Muscle of leg (tissue), 3 donors: ENCODE measurements at regions not wholly inside any gene's neighbourhood (a gene's known extent, or its start where the extent isn't known, plus 50 kb on each side); places are given as distances from the start of the nearest gene placed in this dataset.
A peak's percentile ranks its signal among the peaks of the same experiment; 100 is the strongest.
"Not testable (repeated sequence)": the region's sequence is repeated elsewhere in the genome, so short reads cannot be mapped to it uniquely, and the experiment has no call there.

Experiments used
- DNase-seq: peaks from one replicate; pipeline ENCODE4 v3.0.0; 2013
- H3K27ac ChIP-seq: one replicate; pipeline ENCODE4 v1.5.1; 2013; ENCODE audit warnings: mild to moderate bottlenecking, low read length, control low read depth
- H3K27me3 ChIP-seq: one replicate; pipeline ENCODE4 v1.6.1; 2013; ENCODE audit warnings: low read length; ENCODE audit not compliant: control insufficient read depth, insufficient read depth
- H3K36me3 ChIP-seq: one replicate; pipeline ENCODE4 v1.6.1; 2013; ENCODE audit warnings: low read length; ENCODE audit not compliant: control insufficient read depth, insufficient read depth
- H3K4me1 ChIP-seq: one replicate; pipeline ENCODE4 v1.6.1; 2013; ENCODE audit warnings: low read length; ENCODE audit not compliant: control insufficient read depth, insufficient read depth
- H3K4me3 ChIP-seq: one replicate; pipeline ENCODE4 v1.5.1; 2013; ENCODE audit warnings: low read length, control low read depth
- H3K9me3 ChIP-seq: replicated peaks from 2 replicates; pipeline ENCODE4 v1.6.1; 2013; ENCODE audit warnings: low read depth, low read length; ENCODE audit not compliant: control insufficient read depth
- WGBS: methylation state at CpG from one replicate; pipeline ENCODE4 v1.1.5; 2013; ENCODE audit warnings: missing lambda C conversion rate; ENCODE audit not compliant: insufficient coverage; 5-methylcytosine and 5-hydroxymethylcytosine counted together

GRCh38 chr5:72644296-72644695 lies 137.1 kb upstream of the ZNF366 start:
- peaks cover 12% of the 10 kb centered on the region for H3K4me1 ChIP-seq
- no peaks in the 10 kb centered on the region for H3K9me3 ChIP-seq
- H3K4me3 ChIP-seq, result no peak overlapping the region
- no peak for DNase-seq
- H3K27me3 ChIP-seq, result no peaks in the 10 kb centered on the region
- no peaks in the 10 kb centered on the region for H3K36me3 ChIP-seq
- no peak overlapping the region for H3K27ac ChIP-seq
- 67% methylated on average over 1 of the region's 2 CpGs for WGBS

- Histone ChIP-seq H3K4me3 (no peak overlapping the region), H3K36me3 (no peaks in the 10 kb centered on the region), H3K27ac (no peak overlapping the region), H3K4me1 (peaks cover 3% of the 10 kb centered on the region), H3K27me3 (no peaks in the 10 kb centered on the region), H3K9me3 (no peaks in the 10 kb centered on the region)
- DNase-seq, result no peak
- WGBS, result no CpG with 5 or more reads among the region's 2 CpGs
Measured at GRCh38 chr5:72641164-72641563, 134.0 kb upstream of the ZNF366 start.

GRCh38 chr5:72637058-72637457 lies 129.8 kb upstream of the ZNF366 start:
- H3K4me3 ChIP-seq, result no peak overlapping the region
- H3K27me3 ChIP-seq, result no peaks in the 10 kb centered on the region
- DNase-seq, result no peak
- no peaks in the 10 kb centered on the region for H3K36me3 ChIP-seq
- no peak overlapping the region for H3K27ac ChIP-seq
- peaks cover 3% of the 10 kb centered on the region for H3K4me1 ChIP-seq
- H3K9me3 ChIP-seq, result no peaks in the 10 kb centered on the region

- H3K9me3 ChIP-seq, H3K27ac ChIP-seq, H3K27me3 ChIP-seq, H3K4me1 ChIP-seq, H3K36me3 ChIP-seq, DNase-seq, H3K4me3 ChIP-seq: not testable (repeated sequence)
- no CpG with 5 or more reads among the region's 2 CpGs for WGBS
Measured at GRCh38 chr5:72636565-72636964, 129.4 kb upstream of the ZNF366 start.

- no peaks in the 10 kb centered on the region for H3K36me3 ChIP-seq
- WGBS, result 33% methylated on average over 1 of the region's 2 CpGs
Measured at GRCh38 chr5:72634444-72634843, 127.2 kb upstream of the ZNF366 start.

GRCh38 chr5:72633649-72634048 lies 126.4 kb upstream of the ZNF366 start:
- Histone ChIP-seq H3K4me3 (no peak overlapping the region), H3K36me3 (no peaks in the 10 kb centered on the region), H3K27ac (no peak overlapping the region), H3K27me3 (no peaks in the 10 kb centered on the region), H3K4me1 (peaks cover 16% of the 10 kb centered on the region), H3K9me3 (no peaks in the 10 kb centered on the region)
- peak; percentile 41 for DNase-seq
- WGBS, result no CpG with 5 or more reads among the region's 1 CpG

More at GRCh38 chr5:72634444-72634843, 127.2 kb upstream of the ZNF366 start:
- Histone ChIP-seq H3K4me3 (no peak overlapping the region), H3K27me3 (no peaks in the 10 kb centered on the region), H3K9me3 (no peaks in the 10 kb centered on the region), H3K4me1 (peaks cover 16% of the 10 kb centered on the region), H3K27ac (no peak overlapping the region)
- DNase-seq, result no peak

GRCh38 chr5:72633041-72633445 lies 125.8 kb upstream of the ZNF366 start:
- no peak for DNase-seq
- peaks cover 16% of the 10 kb centered on the region for H3K4me1 ChIP-seq
- WGBS, result 94% methylated on average over 2 of the region's 2 CpGs
- no peaks in the 10 kb centered on the region for H3K27me3 ChIP-seq
- H3K4me3 ChIP-seq, result no peak overlapping the region
- H3K9me3 ChIP-seq, result no peaks in the 10 kb centered on the region
- no peaks in the 10 kb centered on the region for H3K36me3 ChIP-seq
- H3K27ac ChIP-seq, result no peak overlapping the region

- WGBS, result no CpG with 5 or more reads among the region's 6 CpGs
- Histone ChIP-seq H3K27ac (no peak overlapping the region), H3K4me1 (peaks cover 16% of the 10 kb centered on the region), H3K9me3 (no peaks in the 10 kb centered on the region), H3K36me3 (no peaks in the 10 kb centered on the region), H3K4me3 (no peak overlapping the region), H3K27me3 (no peaks in the 10 kb centered on the region)
- DNase-seq, result no peak
Measured at GRCh38 chr5:72630721-72631120, 123.5 kb upstream of the ZNF366 start.

GRCh38 chr5:72630081-72630480 lies 122.9 kb upstream of the ZNF366 start:
- Histone ChIP-seq H3K9me3 (no peaks in the 10 kb centered on the region), H3K27me3 (no peaks in the 10 kb centered on the region), H3K36me3 (no peaks in the 10 kb centered on the region), H3K4me1 (peaks cover 17% of the 10 kb centered on the region), H3K4me3 (no peak overlapping the region), H3K27ac (no peak overlapping the region)
- no peak for DNase-seq
- 80% methylated on average over 1 of the region's 2 CpGs for WGBS

GRCh38 chr5:72628771-72629371 lies 121.7 kb upstream of the ZNF366 start:
- Histone ChIP-seq H3K27me3 (no peaks in the 10 kb centered on the region), H3K4me3 (no peak overlapping the region), H3K36me3 (no peaks in the 10 kb centered on the region), H3K9me3 (no peaks in the 10 kb centered on the region), H3K4me1 (peaks cover 24% of the 10 kb centered on the region), H3K27ac (no peak overlapping the region)
- no peak for DNase-seq
- WGBS, result 94% methylated on average over 2 of the region's 2 CpGs

- DNase-seq, result no peak
- Histone ChIP-seq H3K27me3 (no peaks in the 10 kb centered on the region), H3K4me3 (no peak overlapping the region), H3K27ac (no peak overlapping the region), H3K36me3 (no peaks in the 10 kb centered on the region), H3K9me3 (no peaks in the 10 kb centered on the region), H3K4me1 (peaks cover 28% of the 10 kb centered on the region)
Measured at GRCh38 chr5:72625332-72625731, 118.1 kb upstream of the ZNF366 start.
